Activated T-cell treated with anti-CD3 and anti-CD28 coated beads for 1 hour (primary cell): ENCODE measurements at regions not wholly inside any gene's neighbourhood (a gene's known extent, or its start where the extent isn't known, plus 50 kb on each side); places are given as distances from the start of the nearest gene placed in this dataset.
"Not testable (repeated sequence)": the region's sequence is repeated elsewhere in the genome, so short reads cannot be mapped to it uniquely, and the experiment has no call there.

Experiments
- DNase-seq: peaks from one replicate; pipeline ENCODE4 v3.0.0-alpha.2; 2020; ENCODE audit warnings: low read depth

GRCh38 chr6:4725136-4725760, 51.0 kb upstream of the CDYL start:
- DNase-seq = not testable (repeated sequence)

DNA sequence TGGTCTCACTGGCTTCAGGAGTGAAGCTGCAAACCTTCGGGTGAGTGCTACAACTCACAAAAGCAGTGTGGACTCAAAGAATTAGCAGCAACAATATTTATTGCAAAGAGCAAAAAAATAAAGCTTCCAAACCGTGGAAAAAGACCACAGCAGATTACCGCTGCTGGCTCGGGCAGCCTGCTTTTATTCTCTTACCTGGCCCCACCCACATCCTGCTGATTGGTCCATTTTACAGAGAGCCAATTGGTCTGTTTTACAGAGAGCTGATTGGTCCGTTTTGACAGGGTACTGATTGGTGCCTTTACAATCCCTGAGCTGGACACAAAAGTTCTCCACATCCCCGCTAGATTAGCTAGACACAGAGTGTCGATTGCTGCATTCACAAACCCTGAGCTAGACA, 51.5 kb upstream of the CDYL start:
- not testable (repeated sequence) for DNase-seq

DNA sequence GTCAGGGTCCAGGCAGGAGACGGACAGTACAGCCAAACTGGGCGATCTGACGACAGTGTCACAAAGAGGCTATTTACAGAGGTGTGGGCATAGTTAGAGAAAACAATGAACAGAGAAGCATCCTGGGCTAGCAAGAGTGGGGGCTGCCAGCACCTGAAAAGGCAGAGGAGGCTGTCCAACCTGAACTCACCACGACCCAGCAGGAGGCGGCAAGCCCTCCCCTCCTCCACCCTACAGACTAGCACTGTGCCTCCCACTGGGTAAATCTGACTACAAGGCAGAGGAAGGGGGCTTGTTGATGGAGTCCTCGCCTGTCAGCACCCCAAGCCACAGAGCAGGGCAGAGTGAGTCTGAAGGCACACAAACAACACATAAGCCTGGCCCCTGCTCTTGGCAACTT, 52.8 kb upstream of the CDYL start:
- no peak for DNase-seq

GRCh38 chr6:4721368-4721767, 54.8 kb upstream of the CDYL start:
- DNase-seq = not testable (repeated sequence)

GRCh38 chr6:4719491-4719890, 56.7 kb upstream of the CDYL start:
- no peak for DNase-seq

- DNase-seq = no peak
These were observed 58.3 kb upstream of the CDYL start for GRCh38 chr6:4717856-4718255.

GRCh38 chr6:4717124-4717523, 59.1 kb upstream of the CDYL start:
- no peak for DNase-seq

DNA sequence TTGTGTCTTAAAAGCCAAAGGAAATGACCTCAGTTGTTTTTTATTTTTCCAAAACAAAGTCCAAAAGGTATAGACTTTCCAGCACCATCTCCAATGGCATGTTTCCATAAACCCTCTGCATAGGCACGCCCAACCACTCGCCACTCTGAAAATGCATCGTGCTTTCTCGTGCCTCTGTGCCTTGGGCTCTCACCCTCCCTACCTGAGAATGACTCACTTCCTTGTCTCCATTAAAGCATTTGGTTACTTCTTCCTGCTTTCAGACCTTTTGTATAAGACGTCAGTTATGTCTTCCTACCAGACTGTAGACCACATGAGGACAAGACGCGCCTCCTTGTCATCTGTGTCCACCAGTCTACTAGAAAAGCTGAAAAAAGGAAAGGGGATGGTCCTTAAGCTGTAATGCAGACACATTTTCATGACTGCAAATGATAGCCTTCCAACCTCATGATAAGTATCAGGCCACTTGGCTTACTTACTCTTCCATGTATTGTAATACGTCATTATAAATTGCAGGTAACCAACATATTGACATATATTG, 61.2 kb upstream of the CDYL start:
- no peak for DNase-seq

- no peak for DNase-seq
These were observed 63.9 kb upstream of the CDYL start for GRCh38 chr6:4712291-4712690.

- no peak for DNase-seq
These were observed 69.2 kb upstream of the CDYL start for GRCh38 chr6:4707011-4707410.

DNA sequence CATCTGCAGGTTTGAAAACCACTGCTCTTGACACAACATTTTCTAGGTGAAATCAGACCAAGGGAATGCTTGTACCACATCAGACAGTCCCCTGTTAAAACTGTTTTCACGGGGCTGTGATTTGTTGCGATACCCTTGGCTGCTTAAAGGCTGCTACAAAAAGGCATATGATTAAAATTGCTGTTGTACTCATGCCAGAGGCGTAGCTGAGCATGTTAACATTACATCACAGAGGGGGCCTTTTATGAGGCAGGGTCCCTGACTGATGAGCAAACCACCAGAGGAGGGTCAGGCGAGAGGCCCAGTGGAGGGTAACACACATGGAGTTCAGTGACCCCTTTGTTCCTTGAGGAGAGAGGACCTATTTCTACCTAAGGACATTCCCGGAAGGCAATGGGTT, 70.4 kb upstream of the CDYL start:
- no peak for DNase-seq

GRCh38 chr6:4703382-4703781, 72.8 kb upstream of the CDYL start:
- DNase-seq = no peak

- DNase-seq = no peak
These were observed 77.1 kb upstream of the CDYL start for GRCh38 chr6:4698901-4699659.

GRCh38 chr6:4693173-4693970, 82.8 kb upstream of the CDYL start:
- DNase-seq = no peak

DNA sequence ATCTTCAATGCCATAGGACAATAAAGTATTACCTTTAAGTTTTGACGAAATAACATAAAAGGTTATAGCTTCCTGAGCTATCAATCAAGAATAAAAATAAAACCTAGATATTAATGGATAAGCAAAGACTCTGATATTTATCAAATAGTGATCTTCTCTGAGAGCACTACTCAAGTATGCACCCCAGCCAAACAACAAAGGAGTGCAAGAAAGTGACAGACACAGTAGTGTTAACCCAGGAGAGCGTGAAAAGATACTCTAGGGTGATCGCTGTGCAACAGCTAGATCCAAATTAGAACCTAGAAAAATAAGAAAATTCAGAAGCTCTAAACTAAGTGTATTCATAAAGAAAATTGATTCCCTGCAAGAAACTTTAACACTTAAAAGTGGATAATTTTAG, 83.5 kb upstream of the CDYL start:
- no peak for DNase-seq

DNA sequence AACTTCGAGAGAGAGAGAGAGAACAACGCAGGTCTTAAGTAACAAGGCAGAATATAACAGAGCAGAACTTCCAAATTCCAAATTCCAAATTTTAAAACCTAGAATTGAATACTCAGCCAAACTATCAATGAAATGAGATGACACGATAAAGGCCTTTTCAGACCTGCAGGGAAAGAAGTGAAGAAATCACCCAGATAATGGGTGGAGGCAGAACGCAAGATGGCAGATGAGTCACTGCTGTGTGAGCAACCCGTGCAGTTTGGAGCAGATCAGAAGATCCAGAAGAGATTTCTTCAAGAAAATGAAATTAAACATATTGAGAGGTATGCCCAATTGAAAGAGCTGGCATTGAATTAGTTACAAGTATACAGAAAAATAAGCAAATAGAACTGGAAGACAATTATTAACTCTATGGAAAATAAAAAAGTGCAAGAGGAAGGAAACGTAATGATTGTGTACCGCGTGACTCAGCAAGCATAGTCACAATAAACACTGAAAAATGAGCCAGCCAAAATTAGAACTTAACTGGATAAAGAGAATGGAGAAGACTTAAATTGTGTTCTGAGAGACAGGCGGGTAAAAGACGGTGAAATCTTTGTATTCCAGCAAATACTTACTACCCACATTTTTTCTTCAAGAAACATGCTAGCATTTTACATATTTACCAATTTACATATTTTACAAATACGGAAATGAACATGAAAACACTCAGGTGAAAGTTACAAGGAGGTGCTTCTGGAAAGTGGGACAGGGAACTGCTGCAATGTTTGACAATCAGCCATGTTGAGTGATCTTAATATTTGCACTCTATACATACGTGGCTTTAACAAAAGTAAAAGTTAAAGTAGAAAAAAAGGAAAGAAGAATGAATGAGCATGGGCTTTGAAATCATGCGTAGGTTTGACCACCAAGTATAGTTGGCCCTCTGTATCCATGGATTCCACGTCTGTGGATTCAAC, 87.9 kb upstream of the CDYL start:
- DNase-seq = no peak

DNA sequence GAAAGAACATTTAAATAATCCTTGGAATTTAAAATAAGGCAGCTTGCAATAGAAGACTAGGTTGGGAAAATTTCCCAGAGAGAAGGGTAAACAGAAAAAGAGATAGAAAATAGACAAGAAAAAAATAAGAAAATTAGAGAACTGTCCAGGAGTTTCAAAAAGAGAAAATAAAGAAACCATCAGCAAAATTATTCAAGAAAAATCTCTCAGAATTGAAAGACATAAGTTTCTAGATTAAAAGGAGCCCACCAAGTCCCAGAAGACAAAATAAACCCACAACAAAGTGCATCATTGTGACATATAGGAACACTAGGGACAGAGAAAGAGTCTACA, 88.6 kb upstream of the CDYL start:
- no peak for DNase-seq

DNA sequence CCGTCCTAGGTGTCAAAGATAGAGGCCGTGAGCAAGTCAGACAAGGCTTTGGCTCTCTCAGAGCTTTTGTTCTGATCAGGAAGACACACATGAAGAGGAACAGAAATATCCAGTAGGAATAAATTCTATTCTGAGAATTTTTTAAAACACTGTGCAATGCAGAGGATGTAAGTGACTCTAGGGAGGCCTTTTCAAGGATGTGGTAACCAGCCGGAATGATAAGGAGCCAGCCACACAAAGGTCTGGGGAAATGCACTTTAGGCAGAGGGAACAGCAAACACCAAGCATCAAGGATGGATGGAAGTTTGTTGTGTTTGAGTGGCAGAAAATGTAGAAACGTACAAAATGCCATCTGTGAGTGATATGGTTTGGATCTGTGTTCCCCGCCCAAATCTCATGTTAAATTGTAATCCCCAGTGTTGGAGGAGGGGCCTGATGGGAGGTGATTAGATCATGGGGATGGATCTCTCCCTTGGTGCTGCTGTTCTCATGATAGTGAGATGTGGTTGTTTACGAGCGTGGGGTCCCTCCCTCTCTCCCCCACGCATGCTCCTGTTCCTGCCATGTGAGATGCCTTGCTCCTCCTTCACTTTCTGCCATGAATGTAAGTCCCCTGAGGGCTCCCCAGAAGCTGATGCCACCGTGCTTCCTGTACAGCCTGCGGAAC, 93.6 kb upstream of the CDYL start:
- DNase-seq = no peak

DNA sequence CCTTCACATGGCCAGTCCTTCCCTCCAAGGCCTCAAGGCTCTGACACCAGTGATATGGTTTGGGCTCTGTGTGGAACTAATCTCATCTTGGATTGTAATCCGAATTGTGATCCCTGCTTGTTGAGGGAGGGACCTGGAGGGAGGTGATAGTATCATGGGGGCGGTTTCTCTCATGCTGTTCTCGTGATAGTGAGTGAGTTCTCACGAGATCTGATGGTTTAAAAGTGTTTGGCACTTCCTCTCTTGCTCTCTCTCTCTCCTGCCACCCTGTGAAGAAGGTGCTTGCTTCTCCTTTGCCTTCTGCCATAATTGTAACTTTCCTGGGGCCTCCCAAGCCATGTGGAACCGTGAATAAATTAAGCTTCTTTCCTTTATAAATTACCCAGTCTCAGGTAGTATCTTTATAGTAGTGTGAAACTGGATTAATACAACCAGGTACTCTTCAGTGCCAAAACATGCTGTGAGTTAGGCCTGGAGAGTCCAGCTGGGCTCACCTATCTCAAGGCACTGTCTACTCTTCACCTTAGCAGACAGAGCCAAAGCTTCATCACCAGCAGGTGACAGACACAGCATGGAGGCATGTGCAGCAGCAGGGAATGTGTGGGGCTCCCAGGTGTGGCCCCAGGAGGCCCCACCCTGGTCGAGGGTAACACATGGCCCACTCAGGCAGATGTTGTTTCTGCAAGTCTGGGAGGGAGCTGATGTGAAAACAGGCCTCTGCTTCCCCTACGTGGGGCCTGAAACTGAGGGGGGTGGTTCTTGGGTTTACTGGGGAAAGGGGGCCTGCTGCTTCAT, 97.5 kb upstream of the CDYL start:
- DNase-seq = no peak

DNA sequence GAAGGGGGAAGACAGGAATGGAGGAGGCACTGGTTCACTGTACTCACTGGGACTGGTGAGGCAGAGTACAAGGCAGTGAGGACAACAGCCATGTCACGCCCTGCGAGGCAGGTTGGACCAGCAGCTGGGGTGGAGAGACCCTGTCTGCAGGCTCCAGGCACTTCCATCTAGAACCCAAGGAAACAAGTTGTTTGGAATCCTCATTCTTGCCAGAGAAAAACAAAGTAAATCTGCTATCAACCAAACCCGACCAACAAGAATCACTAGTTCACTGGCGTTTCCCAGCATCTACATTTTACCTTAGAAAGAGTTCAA, 98.5 kb upstream of the CDYL start:
- DNase-seq = no peak
